ENCODE measurements at regions not wholly inside any gene's neighbourhood (a gene's known extent, or its start where the extent isn't known, plus 50 kb on each side); places are given as distances from the start of the nearest gene placed in this dataset. TPM values are rescaled to one million over a fixed set of nuclear protein-coding genes. Genes with fewer than 3 reads are reported as not detected.

Small RNA genes lying in the stretch of these regions (small RNA-seq; reads per million reads assigned to genes)
- gene AC139792.3 (ENCODE audit: low replicate concordance): not detected

Data from GM23338 (cell line).